NCI-H1694 treated with DMSO at 0.1 percent for 48 hours (cell line): ENCODE measurements at regions not wholly inside any gene's neighbourhood (a gene's known extent, or its start where the extent isn't known, plus 50 kb on each side); places are given as distances from the start of the nearest gene placed in this dataset.

Experiments used
- DNase-seq: peaks from one replicate; lab custom pipeline; 2025; lab: John Stamatoyannopoulos, UW

DNA sequence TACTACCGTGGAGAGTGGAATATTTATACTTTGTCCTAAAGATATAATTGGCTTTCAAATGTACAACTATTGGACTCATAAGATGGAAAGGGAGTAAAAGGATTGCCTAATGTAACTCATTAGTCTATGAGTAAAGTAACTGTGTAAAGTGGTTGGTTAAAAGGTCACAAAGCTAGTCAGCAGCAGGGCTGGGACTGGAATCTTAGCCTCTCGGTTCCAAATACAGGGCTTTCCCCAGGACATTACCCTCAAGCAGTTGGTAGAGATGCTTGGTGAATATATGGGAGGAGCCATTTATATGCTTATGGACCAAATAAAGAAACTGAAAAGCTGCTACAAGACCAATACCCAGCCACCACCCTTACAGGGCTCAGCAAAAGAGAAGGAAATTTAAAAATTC is 283.7 kb downstream of the HLX start:
- DNase-seq: no peak

DNA sequence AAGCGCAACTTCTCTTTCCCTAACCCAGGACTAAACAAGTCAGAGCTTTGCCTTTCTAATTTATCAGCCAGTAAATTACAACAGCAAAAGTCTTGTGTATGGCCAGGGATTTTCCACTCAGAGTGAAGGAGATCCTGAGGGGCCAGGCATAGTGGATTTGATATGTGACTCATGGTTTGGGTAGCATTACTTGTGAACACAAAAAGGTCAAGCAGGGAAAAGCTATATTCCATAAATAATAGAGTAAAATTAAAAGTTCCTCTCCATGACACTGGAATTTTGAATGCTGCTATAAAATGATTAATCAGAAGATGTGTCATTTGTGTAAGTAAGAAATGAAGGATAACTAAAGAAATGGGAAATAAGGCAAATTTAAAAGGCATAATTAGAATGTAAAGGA is 284.8 kb downstream of the HLX start:
- DNase-seq: no peak

GRCh38 chr1:221164951-221165838 is 286.0 kb downstream of the HLX start:
- no peak for DNase-seq

DNA sequence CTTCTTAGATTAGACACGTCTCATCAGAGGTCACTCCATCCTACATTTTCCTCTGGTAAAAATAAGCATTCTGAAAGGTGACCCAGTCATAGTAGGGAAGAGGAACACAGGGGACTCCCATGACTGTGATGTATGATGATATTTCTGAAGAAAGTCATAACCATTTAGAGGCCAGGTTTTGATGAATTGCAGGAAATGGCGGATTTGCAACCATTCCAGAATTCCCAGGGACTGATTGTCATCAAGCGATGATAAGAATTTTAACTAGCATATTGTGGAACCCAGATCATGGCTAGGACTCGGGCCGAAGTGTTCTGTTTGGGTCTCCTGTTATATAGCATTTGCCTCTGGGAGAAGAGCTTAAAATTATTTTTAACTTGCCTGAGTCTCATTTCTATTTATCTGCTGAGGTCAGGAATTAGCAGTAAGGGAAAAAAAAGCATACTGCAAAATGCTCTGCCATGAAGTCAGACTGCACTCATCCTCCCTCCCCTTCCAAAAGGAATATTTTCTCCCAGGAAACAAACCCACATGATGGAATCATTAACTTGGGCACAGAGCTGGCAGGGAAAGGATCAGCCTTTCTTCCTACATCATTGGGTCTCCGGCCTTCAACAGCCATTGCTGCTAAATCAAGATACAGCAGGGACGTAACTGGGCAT is 286.7 kb downstream of the HLX start:
- no peak for DNase-seq

DNA sequence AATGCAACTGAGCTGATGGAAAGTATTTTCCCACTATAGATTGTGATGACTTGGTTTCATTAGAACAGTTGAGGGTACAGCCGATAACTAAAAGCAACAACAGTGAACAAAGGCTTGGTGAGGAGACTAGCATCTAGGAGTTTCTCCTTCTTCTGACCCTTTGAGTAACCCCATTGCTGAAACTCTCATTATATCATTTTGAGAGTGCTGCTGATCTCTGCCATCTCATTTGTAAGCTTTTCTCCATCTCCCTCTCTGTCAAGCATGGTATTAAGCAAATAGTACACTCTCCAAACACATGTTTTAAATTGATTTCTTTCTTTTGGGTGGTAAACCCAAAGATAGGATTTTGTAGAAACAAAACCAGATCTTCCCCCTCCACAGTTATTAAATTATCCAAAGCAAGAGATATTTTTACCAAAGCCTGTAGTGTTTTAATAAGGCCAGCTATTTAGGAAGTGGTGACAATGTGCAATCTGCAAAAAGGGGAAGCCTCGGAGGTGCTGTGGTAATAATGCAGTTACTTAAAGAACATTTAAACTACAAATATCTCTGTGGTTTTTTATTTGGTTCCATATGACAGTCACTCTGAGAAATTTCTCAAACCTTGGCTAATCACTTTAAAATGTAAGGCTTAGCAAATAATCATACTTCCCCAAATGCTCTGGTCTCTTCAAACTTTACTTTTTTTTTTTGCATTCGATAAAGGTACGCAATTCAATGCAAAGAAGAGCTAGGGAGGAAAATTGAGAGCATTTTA is 287.5 kb downstream of the HLX start:
- peak; percentile 7 for DNase-seq

DNA sequence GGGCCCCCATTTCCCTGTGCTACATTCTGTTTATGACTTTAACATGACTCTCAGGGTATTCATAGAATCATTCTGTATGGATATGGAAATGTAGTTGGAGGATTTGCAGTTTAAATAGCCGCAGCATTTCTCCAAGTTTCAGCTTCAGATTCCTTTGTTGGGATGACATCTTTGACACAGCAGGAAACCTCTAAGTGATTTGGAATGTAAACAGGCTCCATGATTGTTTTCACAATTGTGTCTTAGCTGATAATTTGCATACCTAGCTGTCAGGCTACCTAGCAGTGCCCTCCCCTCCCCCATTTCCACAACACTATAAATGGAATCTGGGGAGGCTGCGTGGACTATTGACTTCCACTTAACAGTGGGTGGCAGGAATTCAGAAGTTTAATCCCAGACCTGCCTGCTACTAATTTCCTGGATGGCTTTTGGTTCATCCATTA is 290.2 kb downstream of the HLX start:
- DNase-seq: no peak

DNA sequence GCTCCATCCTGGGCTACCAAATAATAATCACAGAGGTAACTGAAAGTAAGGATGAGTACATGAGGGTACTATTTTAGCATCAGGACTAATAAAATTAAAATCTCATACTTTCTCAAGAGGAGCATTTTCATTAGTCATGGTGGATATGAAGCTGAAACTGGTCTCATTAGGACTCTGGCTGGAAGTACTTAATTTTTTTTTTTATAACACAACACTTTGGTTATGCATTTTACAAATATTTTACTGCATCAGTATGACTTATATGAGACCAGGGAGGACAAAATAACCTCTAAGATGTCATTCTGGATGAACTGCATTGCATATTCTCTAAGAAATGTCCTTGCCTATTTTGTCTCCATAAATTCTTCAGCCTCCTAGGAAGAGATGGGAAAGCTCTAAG is 290.9 kb downstream of the HLX start:
- DNase-seq: no peak

DNA sequence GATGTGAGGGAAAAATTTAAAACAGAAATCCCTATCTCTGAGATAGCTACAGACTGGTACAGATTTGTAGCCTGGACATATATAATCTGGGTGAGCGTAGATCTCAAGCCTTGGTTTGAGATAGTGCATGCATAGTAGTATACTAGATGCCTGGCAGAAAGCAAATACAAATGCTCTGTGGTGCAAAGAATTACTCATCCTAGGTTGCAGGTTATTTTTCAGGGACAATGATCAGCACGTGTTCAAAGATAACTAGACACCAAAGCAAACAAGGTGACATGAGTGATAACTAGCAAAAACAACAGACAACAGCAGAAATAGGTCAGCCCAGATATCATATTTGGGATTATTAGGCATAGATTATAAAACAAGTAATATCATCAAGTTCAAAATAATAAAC is 292.5 kb downstream of the HLX start:
- no peak for DNase-seq

DNA sequence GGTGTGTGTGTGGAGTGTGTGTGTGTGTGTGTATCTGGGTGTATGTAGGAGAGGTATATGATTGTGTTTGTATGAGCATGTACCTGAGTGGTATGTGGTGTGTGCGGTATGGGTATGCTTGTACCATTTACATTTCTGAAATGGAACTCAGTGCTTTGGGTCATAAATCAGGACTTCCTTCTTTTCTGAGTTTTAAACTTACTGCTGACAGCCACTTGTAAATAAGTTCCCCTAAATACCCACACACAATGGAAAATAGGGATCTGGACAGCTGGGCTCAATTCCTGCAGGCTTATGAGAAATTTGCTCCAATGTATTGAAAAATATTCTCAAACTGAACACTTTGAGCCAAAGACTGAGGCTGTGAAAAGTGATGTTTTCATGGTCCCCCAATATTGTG is 293.6 kb downstream of the HLX start:
- no peak for DNase-seq

- no peak for DNase-seq
Observed at GRCh38 chr1:221174330-221174993, 295.2 kb downstream of the HLX start.

- no peak for DNase-seq
Observed at GRCh38 chr1:221175249-221175648, 296.0 kb downstream of the HLX start.

DNA sequence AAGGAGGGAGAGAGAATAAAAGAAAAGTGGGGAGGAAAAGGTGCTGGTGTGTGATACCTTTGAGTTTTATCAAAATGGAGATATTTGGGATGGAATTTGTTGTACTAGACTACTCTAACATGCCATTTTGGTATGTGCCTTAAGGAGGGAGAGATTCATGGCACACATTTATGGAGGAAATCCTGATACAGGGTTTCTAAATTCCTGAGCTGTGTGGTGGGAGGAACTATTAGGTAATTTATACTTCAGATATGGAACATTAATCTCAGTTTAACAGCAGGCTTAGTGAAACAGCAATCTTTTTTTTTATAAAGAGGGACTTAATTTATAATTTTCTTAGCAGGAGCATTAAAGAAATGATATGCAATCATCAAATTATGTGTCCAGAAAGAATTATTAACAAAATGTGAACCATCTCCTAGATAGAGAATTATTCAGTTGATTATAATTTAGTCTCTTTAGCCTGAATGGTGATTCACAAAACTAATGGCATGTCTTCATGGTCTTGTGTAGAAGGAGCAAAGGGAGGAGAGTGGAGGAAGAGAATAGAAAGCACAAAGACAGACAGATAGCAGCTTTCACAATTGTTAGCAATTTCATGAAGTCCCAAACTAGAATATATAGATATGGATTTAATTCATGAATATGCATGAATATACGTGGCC is 301.6 kb downstream of the HLX start:
- DNase-seq: no peak

DNA sequence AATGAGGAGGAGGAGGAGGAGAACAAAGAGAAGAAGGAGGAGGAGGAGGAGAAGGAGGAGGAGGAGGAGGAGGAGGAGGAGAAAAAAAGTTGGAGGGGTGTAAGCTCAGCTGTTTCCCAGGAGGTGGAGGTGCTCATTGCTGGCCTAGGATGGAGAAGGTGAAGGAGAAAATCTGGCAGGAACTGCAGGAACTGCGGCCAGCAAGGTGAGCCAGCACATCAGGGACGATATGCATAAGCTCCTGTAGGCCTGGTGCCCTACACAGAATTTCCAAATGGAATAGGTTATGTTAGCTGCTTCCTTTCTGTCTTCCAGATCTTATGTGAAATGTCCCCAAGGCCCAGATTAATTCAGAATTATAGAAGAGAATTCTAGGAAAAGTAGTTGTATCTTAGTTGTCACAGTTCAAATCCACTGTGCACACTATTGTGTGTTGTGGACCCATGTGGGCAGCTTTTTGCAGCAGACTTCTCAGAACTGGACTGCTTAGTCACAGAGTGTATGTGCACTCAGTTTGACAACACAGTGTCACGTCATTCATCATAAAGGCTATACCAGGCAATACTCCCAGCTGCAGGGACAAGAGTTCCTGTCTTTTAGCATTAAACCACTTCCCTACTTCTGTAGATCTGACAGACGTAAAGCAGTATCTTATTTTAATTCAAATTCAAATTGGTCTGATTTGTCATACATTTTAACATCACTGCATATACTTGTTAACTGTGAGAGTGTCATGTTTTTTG is 303.7 kb downstream of the HLX start:
- DNase-seq: no peak

- no peak for DNase-seq
Observed at GRCh38 chr1:221184131-221184794, 305.0 kb downstream of the HLX start.

DNA sequence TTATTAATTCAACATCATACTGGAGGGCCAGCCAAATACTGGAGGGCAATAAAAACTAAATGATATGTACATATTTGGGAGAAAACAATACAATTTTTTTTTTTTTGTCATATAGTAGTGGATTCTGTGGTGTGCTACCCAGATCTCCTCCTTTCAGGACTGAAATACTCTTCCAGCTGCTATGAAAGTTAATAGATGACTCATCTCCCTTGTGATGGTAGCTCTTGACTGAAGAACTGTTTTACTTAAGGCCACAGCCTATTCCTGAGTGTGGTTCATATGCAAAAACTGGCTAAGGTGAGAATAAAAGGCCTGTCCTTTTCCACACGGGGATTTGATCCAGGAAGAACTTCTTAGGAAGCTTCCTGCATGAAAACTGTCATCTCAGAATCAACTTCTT is 307.9 kb downstream of the HLX start:
- DNase-seq: no peak

- DNase-seq: no peak
Observed at GRCh38 chr1:221188458-221188857, 309.2 kb downstream of the HLX start.

DNA sequence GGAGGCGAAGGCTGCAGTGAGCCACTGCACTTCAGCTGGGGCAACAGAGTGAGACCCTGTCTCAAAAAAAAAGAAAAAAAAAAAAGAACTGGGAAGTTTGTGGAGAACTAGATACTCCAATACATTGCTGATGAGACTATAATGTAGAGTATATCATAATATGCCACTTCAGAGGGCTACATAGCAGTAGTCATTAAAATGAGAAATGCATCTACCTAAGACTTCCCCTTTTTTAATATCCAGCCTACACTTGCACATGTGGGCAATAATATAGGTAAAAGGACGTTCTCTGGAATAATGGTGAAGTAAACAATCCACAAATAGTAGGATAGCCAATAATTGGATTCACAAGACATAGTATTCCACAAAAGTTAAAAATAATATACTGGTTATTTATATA is 311.0 kb downstream of the HLX start:
- no peak for DNase-seq

- no peak for DNase-seq
Observed at GRCh38 chr1:221192055-221192454, 312.8 kb downstream of the HLX start.

DNA sequence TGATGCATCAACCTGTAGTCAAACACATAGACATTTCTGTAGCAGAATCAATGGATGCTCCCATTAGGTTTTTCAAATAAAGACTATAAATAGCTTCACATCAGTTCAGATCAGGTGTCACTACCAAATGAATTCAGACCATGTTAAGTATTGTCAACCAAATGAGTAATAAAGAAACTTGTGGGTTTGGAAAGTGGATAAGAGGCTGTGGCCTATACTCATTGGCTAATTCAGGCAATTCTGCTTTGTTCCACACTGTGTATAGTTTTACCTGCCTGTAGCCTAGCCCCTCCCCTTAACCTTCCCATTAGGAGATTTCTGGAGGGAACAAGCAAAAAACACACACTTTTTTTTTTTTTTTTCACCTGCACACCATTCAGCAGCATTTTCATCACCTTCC is 321.2 kb downstream of the HLX start:
- no peak for DNase-seq

DNA sequence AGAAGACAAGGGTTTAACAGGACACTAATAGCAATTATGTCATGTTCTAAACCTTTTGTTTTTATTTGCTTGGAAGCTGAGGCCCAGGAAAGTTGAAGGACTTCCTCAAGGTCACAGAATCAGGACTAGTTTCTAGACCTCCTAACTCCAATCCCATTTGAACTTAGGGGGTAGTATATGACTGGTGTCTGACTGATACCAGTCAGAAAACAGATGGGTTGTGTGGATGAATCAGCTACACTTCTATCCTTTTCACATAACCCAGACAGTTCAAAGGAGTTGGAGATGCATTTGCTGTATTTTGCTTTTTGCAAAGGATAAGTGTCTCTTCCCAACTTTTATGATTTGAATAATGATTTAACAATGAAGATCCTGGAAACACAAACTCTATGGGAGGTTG is 322.5 kb downstream of the HLX start:
- no peak for DNase-seq
